ENCODE measurements at regions not wholly inside any gene's neighbourhood (a gene's known extent, or its start where the extent isn't known, plus 50 kb on each side); places are given as distances from the start of the nearest gene placed in this dataset.

- Histone ChIP-seq H3K9ac (ENCODE audit: low read length) (peak overlapping the region; percentile 25), H2AFZ (ENCODE audit: insufficient read depth, low read depth, low read length, poor library complexity, severe bottlenecking) (peak overlapping the region; percentile 68), H3K36me3 (replicated peaks in 1 of 2; ENCODE audit: control extremely low read depth in 1 of 2, control insufficient read depth in 1 of 2, extremely low read depth in 1 of 2, insufficient read depth in 2 of 2, low read length in 1 of 2) (no peaks in the 10 kb centered on the region), H3K4me3 (ENCODE audit: control extremely low read depth in 1 of 5, extremely low read depth in 1 of 5, insufficient read depth in 1 of 5, low read depth in 2 of 5, low read length in 4 of 5) (peak overlapping the region in 3 of 5 experiments; percentile 1 to 34 (median 25)), H3K27ac (ENCODE audit: low read length in 2 of 2) (peak overlapping the region; percentile 69 to 81), H3K79me2 (ENCODE audit: control insufficient read depth, insufficient read depth, low read length) (no peaks in the 10 kb centered on the region), H4K20me1 (ENCODE audit: control insufficient read depth, insufficient read depth, low read length, poor library complexity, severe bottlenecking) (no peaks in the 10 kb centered on the region), H3K4me2 (replicated peaks; ENCODE audit: low read depth, low read length, poor library complexity, severe bottlenecking) (peak overlapping the region; percentile 54), H3K4me1 (ENCODE audit: control insufficient read depth in 2 of 2, insufficient read depth in 2 of 2, low read length in 2 of 2) (peaks cover 35% of the 10 kb centered on the region in 2 donors), H3K27me3 (replicated peaks in 1 of 4; ENCODE audit: control extremely low read depth in 1 of 4, control insufficient read depth in 3 of 4, insufficient read depth in 4 of 4, low read length in 3 of 4) (no peaks in the 10 kb centered on the region), H3K9me3 (ENCODE audit: control extremely low read depth in 1 of 3, control insufficient read depth in 2 of 3, insufficient read depth in 1 of 3, low read length in 2 of 3) (no peaks in the 10 kb centered on the region)
- H3K27ac Mint-ChIP-seq = peak overlapping the region; percentile 89
- DNase-seq (peak; percentile 57), ATAC-seq (ENCODE audit: low read depth) (peak; percentile 71)
- 0% methylated on average over 1 of the region's 7 CpGs for WGBS (ENCODE audit: insufficient coverage)
- no peak for TF ChIP-seq EZH2 (IDR thresholded peaks at IDR 0.05; ENCODE audit: borderline replicate concordance, insufficient read depth, low read depth, low read length, poor library complexity, severe bottlenecking)
- no peak for TF ChIP-seq CTCF (IDR thresholded peaks at IDR 0.05)
- no peaks in the 10 kb centered on the region for H3K9me3 Mint-ChIP-seq (ENCODE audit: insufficient read depth)
- ChIA-PET POLR2A (interaction anchor here (0.5 kb wide), 1 partner anchor 45 kb away, joined by 3 read pairs; no protein-coding TSS in a partner anchor), CTCF (interaction anchor here (1.0 to 2.4 kb wide), 4 partner anchors 21 to 424 kb away, joined by 3 to 17 read pairs (median 4); no protein-coding TSS in a partner anchor)
- intact Hi-C loops (cut with micrococcal nuclease) = loop anchor here (1.0 to 5.0 kb wide), 3 partner anchors 52 to 390 kb away; partner anchors contain the start of gene FGF9
- H3K4me3 Mint-ChIP-seq = peak overlapping the region; percentile 58
- H3K4me1 Mint-ChIP-seq = peaks cover 52% of the 10 kb centered on the region
- no peaks in the 10 kb centered on the region for H3K27me3 Mint-ChIP-seq
These were observed 391.0 kb downstream of the FGF9 start for GRCh38 chr13:22061806-22062391.

All from B cell (primary cell).